KMS-11 (cell line): ENCODE measurements at regions not wholly inside any gene's neighbourhood (a gene's known extent, or its start where the extent isn't known, plus 50 kb on each side); places are given as distances from the start of the nearest gene placed in this dataset.

Experiments used
- H2AFZ ChIP-seq: fragments of 200-600 bp; sonication (generic); 2 replicates; pipeline ENCODE4 v1.6.1; 2016; ENCODE audit warnings: antibody characterized with exemption, mixed run types, low read depth
- H3K27ac ChIP-seq: fragments of 200-600 bp; sonication (generic); 2 replicates; pipeline ENCODE4 v1.6.1; 2016; ENCODE audit warnings: mild to moderate bottlenecking, mixed run types
- H3K27me3 ChIP-seq: fragments of 200-600 bp; sonication (generic); 2 replicates; pipeline ENCODE4 v1.6.1; 2017; ENCODE audit warnings: mild to moderate bottlenecking, low read depth, mixed run types, moderate library complexity; ENCODE audit not compliant: insufficient read depth
- H3K36me3 ChIP-seq: fragments of 200-600 bp; sonication (generic); 2 replicates; pipeline ENCODE4 v1.6.1; 2017; ENCODE audit warnings: mild to moderate bottlenecking, mixed run types; ENCODE audit not compliant: insufficient read depth
- H3K4me1 ChIP-seq: fragments of 200-600 bp; sonication (generic); 2 replicates; pipeline ENCODE4 v1.6.1; 2016; ENCODE audit warnings: mild to moderate bottlenecking, low read depth, mixed run types; ENCODE audit not compliant: poor library complexity, severe bottlenecking
- H3K4me2 ChIP-seq: fragments of 200-600 bp; sonication (generic); 2 replicates; pipeline ENCODE4 v1.7.0; 2016; ENCODE audit warnings: mild to moderate bottlenecking, mixed run types
- H3K4me3 ChIP-seq: fragments of 200-600 bp; sonication (generic); IDR thresholded peaks from 2 replicates; pipeline ENCODE4 v1.6.1; 2017; ENCODE audit warnings: low read depth, low read length, mixed read lengths; ENCODE audit not compliant: insufficient read depth
- H3K79me2 ChIP-seq: fragments of 200-600 bp; sonication (generic); 2 replicates; pipeline ENCODE4 v1.6.1; 2016; ENCODE audit warnings: low read depth, mixed run types; ENCODE audit not compliant: insufficient read depth
- H3K9ac ChIP-seq: fragments of 200-600 bp; sonication (generic); 2 replicates; pipeline ENCODE4 v1.6.1; 2016; ENCODE audit warnings: mild to moderate bottlenecking, mixed run types
- H4K20me1 ChIP-seq: fragments of 200-600 bp; sonication (generic); 2 replicates; pipeline ENCODE4 v1.6.1; 2016; ENCODE audit warnings: mild to moderate bottlenecking, mixed run types; ENCODE audit not compliant: insufficient read depth
- TF ChIP-seq, protein P1 (sequence below): fragments of 200-600 bp; sonication (generic); conservative IDR thresholded peaks from 2 replicates; pipeline ENCODE4 v1.6.1; 2017; ENCODE audit warnings: low read depth, mild to moderate bottlenecking, antibody characterized with exemption, low read length, moderate library complexity, mixed read lengths

DNA sequence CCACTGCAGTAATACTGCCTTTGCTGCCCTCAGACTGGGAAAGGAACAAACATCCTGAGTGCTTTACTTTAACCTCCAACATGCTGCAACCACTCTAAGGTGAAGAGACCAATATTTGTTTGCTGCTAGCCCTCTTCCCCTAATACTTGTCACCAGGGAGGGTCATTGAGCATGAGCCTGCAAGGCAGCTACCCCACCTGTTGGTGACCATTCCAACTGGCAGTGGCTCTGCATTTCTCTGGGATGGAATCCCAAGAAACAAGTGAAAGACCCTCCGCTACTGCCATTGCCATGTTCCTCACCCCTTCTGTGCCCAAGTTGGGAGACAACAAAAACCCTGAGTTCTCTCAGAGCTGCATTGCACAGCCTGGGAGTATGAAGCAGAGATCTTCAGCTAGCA lies 462.7 kb downstream of the ZBBX start:
- Histone ChIP-seq H3K4me3 (no peak overlapping the region), H2AFZ (no peak overlapping the region), H3K27me3 (no peaks in the 10 kb centered on the region), H3K4me2 (no peak overlapping the region), H3K79me2 (no peaks in the 10 kb centered on the region), H4K20me1 (no peaks in the 10 kb centered on the region), H3K27ac (no peak overlapping the region), H3K9ac (no peak overlapping the region), H3K36me3 (no peaks in the 10 kb centered on the region), H3K4me1 (no peaks in the 10 kb centered on the region)
- TF ChIP-seq, protein P1, sequence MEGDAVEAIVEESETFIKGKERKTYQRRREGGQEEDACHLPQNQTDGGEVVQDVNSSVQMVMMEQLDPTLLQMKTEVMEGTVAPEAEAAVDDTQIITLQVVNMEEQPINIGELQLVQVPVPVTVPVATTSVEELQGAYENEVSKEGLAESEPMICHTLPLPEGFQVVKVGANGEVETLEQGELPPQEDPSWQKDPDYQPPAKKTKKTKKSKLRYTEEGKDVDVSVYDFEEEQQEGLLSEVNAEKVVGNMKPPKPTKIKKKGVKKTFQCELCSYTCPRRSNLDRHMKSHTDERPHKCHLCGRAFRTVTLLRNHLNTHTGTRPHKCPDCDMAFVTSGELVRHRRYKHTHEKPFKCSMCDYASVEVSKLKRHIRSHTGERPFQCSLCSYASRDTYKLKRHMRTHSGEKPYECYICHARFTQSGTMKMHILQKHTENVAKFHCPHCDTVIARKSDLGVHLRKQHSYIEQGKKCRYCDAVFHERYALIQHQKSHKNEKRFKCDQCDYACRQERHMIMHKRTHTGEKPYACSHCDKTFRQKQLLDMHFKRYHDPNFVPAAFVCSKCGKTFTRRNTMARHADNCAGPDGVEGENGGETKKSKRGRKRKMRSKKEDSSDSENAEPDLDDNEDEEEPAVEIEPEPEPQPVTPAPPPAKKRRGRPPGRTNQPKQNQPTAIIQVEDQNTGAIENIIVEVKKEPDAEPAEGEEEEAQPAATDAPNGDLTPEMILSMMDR: no peak

GRCh38 chr3:166902374-166902773 lies 477.7 kb downstream of the ZBBX start:
- H3K27ac ChIP-seq: no peak overlapping the region
- H3K4me2 ChIP-seq: no peak overlapping the region
- H2AFZ ChIP-seq: no peak overlapping the region
- TF ChIP-seq, protein P1: no peak; the same call in 1 of the 2 replicates
- H3K36me3 ChIP-seq: no peaks in the 10 kb centered on the region
- no peaks in the 10 kb centered on the region for H3K27me3 ChIP-seq
- H3K4me3 ChIP-seq: no peak overlapping the region
- H3K9ac ChIP-seq: no peak overlapping the region
- no peaks in the 10 kb centered on the region for H3K4me1 ChIP-seq
- H4K20me1 ChIP-seq: no peaks in the 10 kb centered on the region
- H3K79me2 ChIP-seq: no peaks in the 10 kb centered on the region

DNA sequence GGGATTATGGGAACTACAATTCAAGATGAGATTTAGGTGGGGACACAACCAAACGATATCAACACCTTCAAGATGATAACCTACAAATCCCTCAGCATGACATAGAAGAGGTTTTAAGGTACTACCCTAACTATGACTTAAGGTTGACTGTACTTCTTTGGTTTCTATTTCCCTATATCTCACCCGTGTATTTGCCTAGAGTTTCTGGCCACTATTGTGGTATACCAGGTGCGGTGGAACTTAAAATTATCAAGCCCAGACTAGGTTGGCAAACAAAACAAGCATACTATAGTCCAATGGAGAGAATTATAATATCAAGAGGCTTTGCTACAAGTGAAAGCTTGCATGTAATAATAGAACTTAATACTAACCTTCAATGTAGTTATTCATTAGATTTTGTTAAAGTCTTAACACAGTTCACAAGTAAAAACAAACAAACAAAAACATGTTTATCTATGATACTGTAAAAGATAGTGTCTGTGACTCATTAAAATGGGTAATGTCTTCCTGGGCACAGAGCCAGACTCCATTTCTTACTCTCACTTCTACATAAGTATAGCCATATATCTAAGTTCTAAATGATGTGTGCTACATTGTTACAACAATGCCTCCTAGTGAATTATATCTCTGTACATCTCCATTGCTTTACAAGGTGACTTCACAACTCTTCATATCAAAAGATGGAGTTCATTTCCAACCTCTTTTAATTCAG lies 479.1 kb downstream of the ZBBX start:
- H2AFZ ChIP-seq: no peak overlapping the region
- H3K4me3 ChIP-seq: no peak overlapping the region
- no peaks in the 10 kb centered on the region for H3K79me2 ChIP-seq
- H3K9ac ChIP-seq: no peak overlapping the region
- no peaks in the 10 kb centered on the region for H3K36me3 ChIP-seq
- H3K4me2 ChIP-seq: no peak overlapping the region
- H4K20me1 ChIP-seq: no peaks in the 10 kb centered on the region
- H3K4me1 ChIP-seq: no peaks in the 10 kb centered on the region
- TF ChIP-seq, protein P1: no peak
- H3K27me3 ChIP-seq: no peaks in the 10 kb centered on the region
- no peak overlapping the region for H3K27ac ChIP-seq

- no peaks in the 10 kb centered on the region for H3K79me2 ChIP-seq
- H3K4me3 ChIP-seq: no peak overlapping the region
- TF ChIP-seq, protein P1: no peak
- H3K9ac ChIP-seq: no peak overlapping the region
- H4K20me1 ChIP-seq: no peaks in the 10 kb centered on the region
- no peak overlapping the region for H3K4me2 ChIP-seq
- H3K36me3 ChIP-seq: no peaks in the 10 kb centered on the region
- no peak overlapping the region for H3K27ac ChIP-seq
- no peaks in the 10 kb centered on the region for H3K27me3 ChIP-seq
- no peaks in the 10 kb centered on the region for H3K4me1 ChIP-seq
- no peak overlapping the region for H2AFZ ChIP-seq
These were observed 482.3 kb downstream of the ZBBX start for GRCh38 chr3:166897811-166898210.
